ENCODE measurements at regions not wholly inside any gene's neighbourhood (a gene's known extent, or its start where the extent isn't known, plus 50 kb on each side); places are given as distances from the start of the nearest gene placed in this dataset.

DNA sequence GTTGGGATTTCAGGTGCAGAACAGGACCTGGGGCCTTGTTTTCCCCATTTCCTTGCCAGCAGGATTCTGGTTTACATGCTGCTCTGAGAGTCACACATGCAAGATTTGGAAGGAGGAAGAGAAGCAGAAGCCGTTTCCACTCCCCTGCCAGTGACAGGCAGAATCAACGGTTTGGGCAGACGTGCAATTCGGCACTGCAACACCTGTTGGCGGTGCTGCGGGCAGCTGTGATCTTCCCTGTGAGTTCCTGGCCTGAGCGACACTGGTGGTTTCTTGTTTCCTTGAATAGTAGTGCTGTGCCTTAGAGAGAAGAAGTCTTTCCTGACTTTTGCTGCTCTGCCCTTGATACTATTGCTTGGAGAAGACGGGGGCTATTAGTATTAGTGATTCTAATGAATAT, 1126.2 kb downstream of the TYW1 start:
- H3K4me1 Mint-ChIP-seq: no peaks in the 10 kb centered on the region
- H3K9me3 Mint-ChIP-seq: peaks cover 26% of the 10 kb centered on the region
- no peaks in the 10 kb centered on the region for H3K36me3 Mint-ChIP-seq (ENCODE audit: insufficient read depth)
- H3K4me3 Mint-ChIP-seq: no peak overlapping the region
- no peak for ATAC-seq (replicated peaks; ENCODE audit: extremely low read depth, poor library complexity, severe bottlenecking)
- no peak overlapping the region for H3K27ac Mint-ChIP-seq (ENCODE audit: low read depth)
- no peaks in the 10 kb centered on the region for H3K27me3 Mint-ChIP-seq
- no peak for DNase-seq (ENCODE audit: low spot score in 2 of 2)

DNA sequence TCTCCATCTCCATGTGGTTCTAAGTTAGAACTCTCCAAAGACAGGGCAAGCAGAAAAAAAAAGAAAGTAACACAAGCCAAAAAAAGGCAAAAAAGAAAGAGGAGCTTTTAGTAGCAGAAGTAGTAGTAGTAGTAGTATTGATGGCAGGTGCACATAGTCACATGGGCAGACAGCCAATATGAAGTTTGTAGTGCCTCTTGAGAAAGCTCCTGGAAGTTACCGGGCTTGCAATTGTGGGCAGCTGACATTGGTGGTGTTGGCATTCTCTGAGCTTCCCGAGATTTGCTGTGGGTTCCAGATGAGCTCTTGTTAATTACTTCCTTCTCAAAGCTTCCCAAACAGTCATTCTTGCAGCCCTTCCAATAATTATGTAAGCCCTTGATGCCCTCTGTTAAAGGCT, 1128.5 kb downstream of the TYW1 start:
- DNase-seq (ENCODE audit: low spot score in 2 of 2): no peak
- Mint-ChIP-seq H3K36me3 (ENCODE audit: insufficient read depth) (no peaks in the 10 kb centered on the region), H3K4me3 (no peak overlapping the region), H3K27ac (ENCODE audit: low read depth) (no peak overlapping the region), H3K9me3 (peaks cover 14% of the 10 kb centered on the region), H3K27me3 (no peaks in the 10 kb centered on the region), H3K4me1 (no peaks in the 10 kb centered on the region)
- ATAC-seq (replicated peaks; ENCODE audit: extremely low read depth, poor library complexity, severe bottlenecking): no peak

DNA sequence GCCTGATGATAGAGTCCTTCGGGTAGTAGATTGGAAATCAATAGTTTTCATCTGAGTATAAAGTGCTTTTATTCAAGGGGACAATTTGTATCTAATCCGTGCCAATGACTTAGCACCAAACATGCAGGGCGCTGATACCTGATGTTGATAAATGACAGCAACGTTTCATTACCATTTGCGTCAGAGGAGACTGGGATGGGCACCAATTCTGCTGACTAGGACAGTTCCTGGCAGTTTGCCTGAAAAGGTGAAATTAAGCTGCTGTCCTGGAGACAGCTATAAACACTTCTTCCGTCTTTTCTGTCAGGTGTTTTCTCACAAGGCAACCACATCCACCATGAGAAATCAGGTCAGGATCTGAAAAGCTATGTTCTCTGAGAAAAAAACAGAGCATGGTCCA, 1136.4 kb downstream of the TYW1 start:
- peaks cover 2% of the 10 kb centered on the region for H3K36me3 Mint-ChIP-seq (ENCODE audit: insufficient read depth)
- H3K27me3 Mint-ChIP-seq: no peaks in the 10 kb centered on the region
- H3K9me3 Mint-ChIP-seq: peaks cover 9% of the 10 kb centered on the region
- no peak overlapping the region for H3K27ac Mint-ChIP-seq (ENCODE audit: low read depth)
- DNase-seq (ENCODE audit: low spot score in 2 of 2): no peak
- H3K4me1 Mint-ChIP-seq: no peaks in the 10 kb centered on the region
- ATAC-seq (replicated peaks; ENCODE audit: extremely low read depth, poor library complexity, severe bottlenecking): no peak
- H3K4me3 Mint-ChIP-seq: no peak overlapping the region

DNA sequence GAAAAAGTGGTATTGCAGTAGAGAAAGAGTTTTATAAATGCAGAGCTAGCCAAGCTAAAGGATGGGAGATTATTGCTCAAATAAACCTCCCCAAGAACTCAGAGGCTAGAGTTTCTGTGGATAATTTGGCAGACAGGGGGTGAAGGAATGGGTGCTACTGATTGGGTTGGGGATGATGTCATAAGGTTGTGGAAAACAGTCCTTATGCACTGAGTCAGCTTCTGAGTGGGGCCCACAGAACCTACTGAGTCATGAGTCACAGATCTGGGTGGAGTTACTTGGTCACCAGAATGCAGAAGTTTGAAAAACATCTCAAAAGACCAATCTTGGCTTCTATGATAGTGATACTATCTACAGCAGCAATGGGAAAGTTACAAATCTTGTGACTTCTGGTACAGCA, 1146.7 kb downstream of the TYW1 start:
- H3K9me3 Mint-ChIP-seq: peaks cover 35% of the 10 kb centered on the region
- no peaks in the 10 kb centered on the region for H3K4me1 Mint-ChIP-seq
- no peaks in the 10 kb centered on the region for H3K36me3 Mint-ChIP-seq (ENCODE audit: insufficient read depth)
- H3K27me3 Mint-ChIP-seq: no peaks in the 10 kb centered on the region
- no peak for DNase-seq (ENCODE audit: low spot score in 2 of 2)
- H3K4me3 Mint-ChIP-seq: no peak overlapping the region
- ATAC-seq (replicated peaks; ENCODE audit: extremely low read depth, poor library complexity, severe bottlenecking): no peak
- H3K27ac Mint-ChIP-seq (ENCODE audit: low read depth): no peak overlapping the region

DNA sequence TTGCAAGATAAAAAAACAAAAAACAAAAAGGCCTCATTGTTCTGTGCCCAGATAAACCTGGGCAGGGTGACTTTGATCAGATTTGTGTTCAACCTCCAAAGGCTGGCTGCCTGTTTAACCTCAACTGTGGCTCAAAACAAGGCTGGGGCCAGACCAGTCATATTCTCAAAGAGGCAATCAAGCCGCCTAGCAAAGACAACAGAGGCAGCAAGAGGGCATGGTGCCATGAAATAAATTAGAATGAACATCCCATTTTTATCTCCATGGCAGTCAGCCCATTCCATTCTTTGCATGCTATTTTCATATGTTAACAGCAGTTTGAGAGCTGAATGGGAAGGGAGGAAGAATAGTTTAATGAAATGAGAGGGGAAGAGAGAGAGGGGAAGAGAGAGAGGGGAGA, 1150.3 kb downstream of the TYW1 start:
- ATAC-seq (replicated peaks; ENCODE audit: extremely low read depth, poor library complexity, severe bottlenecking): no peak
- no peak overlapping the region for H3K4me3 Mint-ChIP-seq
- no peaks in the 10 kb centered on the region for H3K36me3 Mint-ChIP-seq (ENCODE audit: insufficient read depth)
- H3K4me1 Mint-ChIP-seq: no peaks in the 10 kb centered on the region
- peaks cover 20% of the 10 kb centered on the region for H3K9me3 Mint-ChIP-seq
- no peaks in the 10 kb centered on the region for H3K27me3 Mint-ChIP-seq
- DNase-seq (ENCODE audit: low spot score in 2 of 2): no peak
- H3K27ac Mint-ChIP-seq (ENCODE audit: low read depth): no peak overlapping the region

DNA sequence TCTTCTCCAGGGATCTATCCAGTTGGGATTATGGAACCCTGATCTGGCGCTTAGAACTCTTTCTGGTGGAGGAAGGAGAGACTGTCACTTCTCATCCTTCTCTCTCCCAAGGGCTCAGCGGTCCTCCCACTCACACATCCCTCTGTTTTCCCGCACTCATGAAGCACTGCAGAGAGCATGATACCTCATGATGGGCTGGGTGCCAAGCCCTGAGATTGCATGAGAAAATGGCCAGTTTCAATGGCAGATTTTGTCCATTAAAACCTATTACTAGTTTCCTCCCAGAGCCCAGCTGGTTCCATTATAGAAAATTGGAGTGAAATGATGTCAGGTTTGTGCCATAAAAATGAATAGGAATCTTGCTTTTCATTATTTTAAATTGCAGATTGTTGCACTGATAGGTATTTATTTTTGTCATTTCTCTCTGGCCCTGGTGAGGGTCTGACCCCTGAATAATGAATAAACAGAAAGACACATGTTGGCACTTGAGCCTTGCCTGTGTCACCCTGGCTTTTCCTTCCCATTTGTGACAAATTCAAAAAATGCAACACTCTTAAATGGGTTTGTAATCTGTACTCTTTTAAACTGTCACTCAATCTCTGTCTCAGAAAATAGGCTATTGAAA, 1151.1 kb downstream of the TYW1 start:
- Mint-ChIP-seq H3K27ac (ENCODE audit: low read depth) (no peak overlapping the region), H3K4me1 (no peaks in the 10 kb centered on the region), H3K9me3 (peaks cover 23% of the 10 kb centered on the region), H3K4me3 (no peak overlapping the region), H3K27me3 (no peaks in the 10 kb centered on the region), H3K36me3 (ENCODE audit: insufficient read depth) (no peaks in the 10 kb centered on the region)
- ATAC-seq (replicated peaks; ENCODE audit: extremely low read depth, poor library complexity, severe bottlenecking) (no peak), DNase-seq (ENCODE audit: low spot score in 2 of 2) (no peak)

DNA sequence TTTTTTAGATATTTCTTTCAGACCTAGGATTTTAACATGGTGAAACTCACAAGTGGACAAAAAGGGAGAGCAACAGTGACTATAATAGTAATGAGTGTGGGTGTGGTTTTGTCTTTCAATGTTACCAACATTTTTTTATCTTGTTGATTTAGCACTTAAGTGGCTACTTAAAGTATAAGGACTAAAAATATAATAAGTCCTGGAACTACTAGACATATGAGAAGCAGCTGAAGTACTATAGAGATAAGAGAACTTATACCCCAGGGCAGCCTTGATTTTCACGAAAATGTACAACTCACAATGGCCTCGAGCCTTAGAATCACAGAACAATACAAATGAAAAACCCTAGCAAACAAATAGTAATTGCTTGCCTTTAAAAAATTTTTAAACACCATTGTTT, 1151.8 kb downstream of the TYW1 start:
- no peaks in the 10 kb centered on the region for H3K27me3 Mint-ChIP-seq
- no peaks in the 10 kb centered on the region for H3K36me3 Mint-ChIP-seq (ENCODE audit: insufficient read depth)
- DNase-seq (ENCODE audit: low spot score in 2 of 2) (no peak), ATAC-seq (replicated peaks; ENCODE audit: extremely low read depth, poor library complexity, severe bottlenecking) (no peak)
- H3K4me3 Mint-ChIP-seq: no peak overlapping the region
- H3K9me3 Mint-ChIP-seq: peaks cover 24% of the 10 kb centered on the region
- no peak overlapping the region for H3K27ac Mint-ChIP-seq (ENCODE audit: low read depth)
- no peaks in the 10 kb centered on the region for H3K4me1 Mint-ChIP-seq

DNA sequence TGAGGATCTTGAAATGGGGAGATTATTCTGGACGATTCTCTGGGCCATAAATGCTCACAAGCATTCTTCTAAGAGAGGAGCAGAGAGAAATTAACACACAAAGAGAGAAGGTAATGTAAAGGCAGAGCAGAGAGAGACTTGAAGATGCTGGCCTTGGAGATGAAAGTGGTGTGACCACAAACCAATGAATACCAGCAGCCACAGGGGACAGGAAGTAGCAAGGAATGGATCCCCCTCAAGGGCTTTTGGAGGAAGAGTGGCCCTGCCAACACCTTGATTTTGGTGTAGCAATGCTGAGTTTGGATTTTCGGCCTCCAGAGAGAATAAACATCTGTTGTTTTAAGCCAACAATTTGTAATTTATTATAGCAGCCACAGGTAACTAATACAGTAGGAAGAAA, 1155.6 kb downstream of the TYW1 start:
- no peak overlapping the region for H3K4me3 Mint-ChIP-seq
- H3K9me3 Mint-ChIP-seq: peaks cover 11% of the 10 kb centered on the region
- DNase-seq (ENCODE audit: low spot score in 2 of 2) (no peak), ATAC-seq (replicated peaks; ENCODE audit: extremely low read depth, poor library complexity, severe bottlenecking) (no peak)
- H3K36me3 Mint-ChIP-seq (ENCODE audit: insufficient read depth): no peaks in the 10 kb centered on the region
- no peaks in the 10 kb centered on the region for H3K27me3 Mint-ChIP-seq
- no peaks in the 10 kb centered on the region for H3K4me1 Mint-ChIP-seq
- no peak overlapping the region for H3K27ac Mint-ChIP-seq (ENCODE audit: low read depth)

DNA sequence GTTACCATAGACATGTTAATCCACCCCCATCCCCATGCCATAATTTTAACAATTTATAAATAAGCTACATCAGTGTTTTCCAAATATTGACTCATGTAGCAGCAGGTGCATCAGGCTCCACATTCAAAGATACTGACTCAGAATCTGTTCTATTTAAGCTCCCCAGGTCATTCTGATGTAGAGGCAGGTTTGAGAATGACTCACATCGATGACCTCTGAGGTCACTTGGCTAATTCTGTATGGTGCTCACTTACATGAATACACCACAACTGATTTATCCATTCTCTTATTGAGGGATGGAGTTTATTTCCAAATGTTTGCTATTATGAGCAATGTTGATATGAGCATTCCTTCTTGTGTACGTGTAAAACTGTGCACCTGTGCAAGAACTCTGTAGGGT, 1159.0 kb downstream of the TYW1 start:
- DNase-seq (ENCODE audit: low spot score in 2 of 2) (no peak), ATAC-seq (replicated peaks; ENCODE audit: extremely low read depth, poor library complexity, severe bottlenecking) (no peak)
- H3K27ac Mint-ChIP-seq (ENCODE audit: low read depth): no peak overlapping the region
- no peaks in the 10 kb centered on the region for H3K36me3 Mint-ChIP-seq (ENCODE audit: insufficient read depth)
- peaks cover 18% of the 10 kb centered on the region for H3K9me3 Mint-ChIP-seq
- no peaks in the 10 kb centered on the region for H3K4me1 Mint-ChIP-seq
- H3K27me3 Mint-ChIP-seq: no peaks in the 10 kb centered on the region
- H3K4me3 Mint-ChIP-seq: no peak overlapping the region

DNA sequence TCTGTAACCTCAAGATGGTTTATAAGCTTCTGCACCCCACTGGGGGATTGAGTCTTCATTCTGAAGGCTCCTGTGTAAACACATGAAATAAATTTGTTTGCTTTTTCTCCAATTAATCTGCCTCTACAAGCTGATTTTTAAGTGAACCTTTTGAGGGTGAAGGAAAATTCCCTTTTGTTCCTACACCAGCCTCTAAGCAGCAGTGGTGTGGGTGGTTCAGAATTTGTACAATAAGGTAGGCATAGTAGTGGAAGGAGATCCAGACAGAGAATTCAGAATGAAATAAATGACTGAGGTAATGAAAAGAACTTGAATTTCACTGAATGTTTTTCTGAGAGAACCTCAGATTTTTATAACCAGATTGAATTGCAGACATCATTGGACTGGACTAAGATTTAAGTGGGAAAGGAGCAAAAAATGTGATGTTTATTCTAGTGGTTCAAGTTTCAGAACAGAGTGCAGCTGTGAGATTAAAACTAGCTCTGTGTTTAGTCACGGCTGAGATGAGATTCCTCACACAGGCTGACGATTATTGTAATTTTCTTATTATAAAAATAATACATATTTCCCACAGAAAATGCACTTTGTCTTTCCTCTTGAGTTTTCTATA, 1162.2 kb downstream of the TYW1 start:
- no peaks in the 10 kb centered on the region for H3K36me3 Mint-ChIP-seq (ENCODE audit: insufficient read depth)
- H3K9me3 Mint-ChIP-seq: peaks cover 7% of the 10 kb centered on the region
- ATAC-seq (replicated peaks; ENCODE audit: extremely low read depth, poor library complexity, severe bottlenecking) (no peak), DNase-seq (ENCODE audit: low spot score in 2 of 2) (no peak)
- no peak overlapping the region for H3K4me3 Mint-ChIP-seq
- H3K27me3 Mint-ChIP-seq: no peaks in the 10 kb centered on the region
- H3K27ac Mint-ChIP-seq (ENCODE audit: low read depth): no peak overlapping the region
- no peaks in the 10 kb centered on the region for H3K4me1 Mint-ChIP-seq

DNA sequence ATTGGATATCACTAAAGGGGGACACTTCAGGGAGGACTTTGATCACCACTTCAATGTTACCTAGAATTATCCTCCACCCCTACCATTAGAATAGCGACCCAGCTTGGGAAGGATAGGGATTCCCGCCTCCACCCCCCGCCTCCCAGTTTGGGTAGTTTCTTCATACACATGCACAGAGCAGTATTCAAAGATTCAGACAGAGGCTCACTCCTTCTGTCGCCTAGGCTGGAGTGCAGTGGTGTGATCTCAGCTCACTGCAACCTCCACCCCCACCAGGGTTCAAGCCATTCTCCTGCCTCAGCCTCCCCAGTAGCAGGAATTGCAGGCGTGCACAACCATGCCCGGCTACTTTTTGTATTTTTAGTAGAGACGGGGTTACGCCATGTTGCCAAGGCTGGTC, 1166.1 kb downstream of the TYW1 start:
- Mint-ChIP-seq H3K4me1 (no peaks in the 10 kb centered on the region), H3K9me3 (peaks cover 7% of the 10 kb centered on the region), H3K4me3 (no peak overlapping the region), H3K36me3 (ENCODE audit: insufficient read depth) (no peaks in the 10 kb centered on the region), H3K27ac (ENCODE audit: low read depth) (no peak overlapping the region), H3K27me3 (no peaks in the 10 kb centered on the region)
- DNase-seq (ENCODE audit: low spot score in 2 of 2) (no peak), ATAC-seq (replicated peaks; ENCODE audit: extremely low read depth, poor library complexity, severe bottlenecking) (no peak)

DNA sequence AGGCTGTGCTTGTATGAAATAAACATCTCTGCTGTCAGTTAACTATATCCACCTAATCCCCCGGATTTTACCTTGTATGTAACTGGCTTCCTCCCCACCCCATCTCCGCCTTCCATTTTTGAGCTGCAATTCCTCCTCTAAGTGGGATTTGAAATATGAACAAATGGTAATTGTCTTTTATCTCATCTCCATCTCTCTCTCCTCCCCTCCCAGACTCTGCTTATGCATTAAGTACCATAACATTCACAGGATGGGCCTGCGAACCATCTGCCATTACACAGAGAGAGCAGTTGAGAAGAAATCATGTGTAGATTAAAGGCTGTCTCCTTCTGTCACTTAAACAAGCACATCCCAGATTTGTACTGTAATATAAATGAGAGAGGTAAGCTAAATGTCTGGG, 1169.9 kb downstream of the TYW1 start:
- Mint-ChIP-seq H3K27ac (ENCODE audit: low read depth) (no peak overlapping the region), H3K4me1 (no peaks in the 10 kb centered on the region), H3K36me3 (ENCODE audit: insufficient read depth) (no peaks in the 10 kb centered on the region), H3K27me3 (no peaks in the 10 kb centered on the region), H3K4me3 (no peak overlapping the region), H3K9me3 (peaks cover 8% of the 10 kb centered on the region)
- no peak for DNase-seq (ENCODE audit: low spot score in 2 of 2)
- no peak for ATAC-seq (replicated peaks; ENCODE audit: extremely low read depth, poor library complexity, severe bottlenecking)

DNA sequence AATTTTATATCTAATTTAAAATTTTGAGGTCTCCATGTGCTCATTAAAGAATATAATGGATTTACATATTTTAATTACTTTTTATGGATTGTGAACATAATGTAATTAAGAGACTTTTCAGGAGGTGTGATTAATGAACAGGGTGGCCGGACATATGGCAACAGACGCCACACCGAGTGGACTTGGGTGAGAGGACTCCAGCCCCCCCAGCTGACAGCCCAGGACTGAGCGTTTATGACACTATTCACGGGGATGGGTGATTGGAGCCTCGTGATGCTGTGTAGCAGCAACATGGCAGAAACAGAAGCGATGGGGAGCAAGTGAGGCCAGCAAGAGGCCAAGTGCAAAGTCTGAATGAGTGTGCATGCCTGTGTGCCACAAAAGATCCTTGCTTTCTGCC, 1176.9 kb downstream of the TYW1 start:
- Mint-ChIP-seq H3K4me3 (no peak overlapping the region), H3K27me3 (no peaks in the 10 kb centered on the region), H3K27ac (ENCODE audit: low read depth) (no peak overlapping the region), H3K36me3 (ENCODE audit: insufficient read depth) (no peaks in the 10 kb centered on the region), H3K4me1 (no peaks in the 10 kb centered on the region), H3K9me3 (peaks cover 8% of the 10 kb centered on the region)
- ATAC-seq (replicated peaks; ENCODE audit: extremely low read depth, poor library complexity, severe bottlenecking): no peak
- no peak for DNase-seq (ENCODE audit: low spot score in 2 of 2)

All from central memory CD8-positive, alpha-beta T cell (primary cell).